Smooth muscle cell (in vitro differentiated cells): ENCODE measurements at regions not wholly inside any gene's neighbourhood (a gene's known extent, or its start where the extent isn't known, plus 50 kb on each side); places are given as distances from the start of the nearest gene placed in this dataset.

Source experiments
- DNase-seq: peaks from one replicate; lab custom pipeline; 2025; ENCODE audit not compliant: unreplicated experiment; lab: John Stamatoyannopoulos, UW
- H2AFZ ChIP-seq: fragments of 200-600 bp; sonication (generic); 2 replicates; pipeline ENCODE4 v1.6.0; 2016; ENCODE audit warnings: antibody characterized with exemption, low read depth, mild to moderate bottlenecking
- H3F3A ChIP-seq: fragments of 200-600 bp; sonication (generic); 2 replicates; pipeline ENCODE4 v1.6.0; 2017; ENCODE audit warnings: antibody characterized with exemption, low read depth
- H3K27ac ChIP-seq: fragments of 200-600 bp; sonication (generic); 2 replicates; pipeline ENCODE4 v1.5.1; 2016; ENCODE audit warnings: low read depth, mild to moderate bottlenecking
- H3K27me3 ChIP-seq: fragments of 200-600 bp; sonication (generic); 2 replicates; pipeline ENCODE4 v1.6.1; 2016; ENCODE audit warnings: low read depth, mild to moderate bottlenecking
- H3K36me3 ChIP-seq: fragments of 200-600 bp; sonication (generic); 2 replicates; pipeline ENCODE4 v1.5.1; 2016; ENCODE audit warnings: low read depth
- H3K4me1 ChIP-seq: fragments of 200-600 bp; sonication (generic); 2 replicates; pipeline ENCODE4 v1.5.1; 2016; ENCODE audit warnings: low read depth
- H3K4me2 ChIP-seq: fragments of 200-600 bp; sonication (generic); 2 replicates; pipeline ENCODE4 v1.6.0; 2016; ENCODE audit warnings: mild to moderate bottlenecking
- H3K4me3 ChIP-seq: fragments of 200-600 bp; sonication (generic); 2 replicates; pipeline ENCODE4 v1.5.1; 2016; ENCODE audit warnings: mild to moderate bottlenecking
- H3K79me2 ChIP-seq: fragments of 200-600 bp; sonication (generic); 2 replicates; pipeline ENCODE4 v1.6.0; 2016; ENCODE audit warnings: low read depth, mild to moderate bottlenecking
- H3K9ac ChIP-seq: fragments of 200-600 bp; sonication (generic); 2 replicates; pipeline ENCODE4 v1.6.0; 2016; ENCODE audit warnings: low read depth
- H3K9me3 ChIP-seq: fragments of 200-600 bp; sonication (generic); replicated peaks from 2 replicates; pipeline ENCODE4 v1.5.1; 2016; ENCODE audit warnings: low read depth
- H4K20me1 ChIP-seq: fragments of 200-600 bp; sonication (generic); 2 replicates; pipeline ENCODE4 v1.6.0; 2016; ENCODE audit warnings: low read depth
- WGBS: methylation state at CpG from one replicate; pipeline ENCODE4 v1.1.7; 2016; ENCODE audit warnings: low lambda C conversion rate; 5-methylcytosine and 5-hydroxymethylcytosine counted together
- TF ChIP-seq, protein P1 (sequence below): fragments of 200-600 bp; sonication (generic); IDR thresholded peaks from 2 replicates; pipeline ENCODE4 v1.5.1; 2017; ENCODE audit warnings: borderline replicate concordance, mild to moderate bottlenecking, antibody characterized with exemption; ENCODE audit not compliant: insufficient read depth, poor library complexity, severe bottlenecking

DNA sequence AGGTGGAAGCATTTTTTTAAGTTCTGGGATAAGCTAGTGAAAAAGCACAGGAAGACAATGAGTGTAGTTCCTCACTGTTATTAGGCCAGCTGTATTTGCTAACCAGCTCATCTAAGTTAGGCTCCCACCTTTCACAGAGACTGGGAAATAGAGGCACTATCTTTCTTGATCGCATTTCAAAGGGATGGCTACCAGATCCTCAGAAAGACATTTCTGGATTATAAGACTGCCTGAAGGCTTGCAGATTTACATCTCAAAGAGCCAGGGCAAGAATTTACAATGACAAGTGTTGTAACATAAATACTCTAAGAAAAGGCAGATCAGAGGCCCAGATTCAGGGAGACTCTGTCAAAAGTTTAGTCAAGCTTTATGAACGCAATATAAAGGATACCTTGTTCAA, 1005.5 kb downstream of the PCDH9 start:
- TF ChIP-seq, protein P1, sequence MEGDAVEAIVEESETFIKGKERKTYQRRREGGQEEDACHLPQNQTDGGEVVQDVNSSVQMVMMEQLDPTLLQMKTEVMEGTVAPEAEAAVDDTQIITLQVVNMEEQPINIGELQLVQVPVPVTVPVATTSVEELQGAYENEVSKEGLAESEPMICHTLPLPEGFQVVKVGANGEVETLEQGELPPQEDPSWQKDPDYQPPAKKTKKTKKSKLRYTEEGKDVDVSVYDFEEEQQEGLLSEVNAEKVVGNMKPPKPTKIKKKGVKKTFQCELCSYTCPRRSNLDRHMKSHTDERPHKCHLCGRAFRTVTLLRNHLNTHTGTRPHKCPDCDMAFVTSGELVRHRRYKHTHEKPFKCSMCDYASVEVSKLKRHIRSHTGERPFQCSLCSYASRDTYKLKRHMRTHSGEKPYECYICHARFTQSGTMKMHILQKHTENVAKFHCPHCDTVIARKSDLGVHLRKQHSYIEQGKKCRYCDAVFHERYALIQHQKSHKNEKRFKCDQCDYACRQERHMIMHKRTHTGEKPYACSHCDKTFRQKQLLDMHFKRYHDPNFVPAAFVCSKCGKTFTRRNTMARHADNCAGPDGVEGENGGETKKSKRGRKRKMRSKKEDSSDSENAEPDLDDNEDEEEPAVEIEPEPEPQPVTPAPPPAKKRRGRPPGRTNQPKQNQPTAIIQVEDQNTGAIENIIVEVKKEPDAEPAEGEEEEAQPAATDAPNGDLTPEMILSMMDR = no peak
- H3K4me2 ChIP-seq = no peak overlapping the region
- H3K27me3 ChIP-seq = no peaks in the 10 kb centered on the region
- no peak overlapping the region for H3K9ac ChIP-seq
- peaks cover 6% of the 10 kb centered on the region for H3F3A ChIP-seq
- no peak overlapping the region for H3K27ac ChIP-seq
- peak overlapping the region; percentile 34 for H2AFZ ChIP-seq
- no peaks in the 10 kb centered on the region for H3K36me3 ChIP-seq
- H3K9me3 ChIP-seq = no peaks in the 10 kb centered on the region
- no peak for DNase-seq
- no peaks in the 10 kb centered on the region for H4K20me1 ChIP-seq
- H3K4me1 ChIP-seq = peaks cover 30% of the 10 kb centered on the region
- no peaks in the 10 kb centered on the region for H3K79me2 ChIP-seq
- 14% methylated on average over 2 of the region's 2 CpGs for WGBS
- H3K4me3 ChIP-seq = no peak overlapping the region

DNA sequence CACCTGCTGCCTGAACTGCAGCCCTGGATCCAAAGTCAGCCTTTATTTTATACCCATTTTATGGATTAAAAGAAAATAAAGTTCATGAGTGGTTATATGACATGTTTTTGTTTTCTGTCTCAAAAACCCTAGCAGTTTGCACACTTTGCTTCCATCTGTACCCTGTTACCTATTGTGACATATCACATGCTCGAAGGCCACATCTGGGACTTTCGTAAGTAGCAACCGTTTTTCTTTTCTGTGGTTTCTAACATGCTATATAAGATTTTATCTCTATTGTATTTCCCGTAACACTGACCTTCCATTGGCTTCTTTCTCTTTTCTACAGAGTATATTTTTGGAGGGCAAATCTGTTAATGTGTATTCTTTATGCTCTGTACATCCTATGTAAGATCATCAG, 1007.2 kb downstream of the PCDH9 start:
- no peaks in the 10 kb centered on the region for H4K20me1 ChIP-seq
- no peak overlapping the region for H3K27ac ChIP-seq
- 78% methylated on average over 4 of the region's 4 CpGs for WGBS
- peaks cover 38% of the 10 kb centered on the region for H3K4me1 ChIP-seq
- DNase-seq = no peak
- no peaks in the 10 kb centered on the region for H3K79me2 ChIP-seq
- no peaks in the 10 kb centered on the region for H3K36me3 ChIP-seq
- no peak overlapping the region for H3K4me3 ChIP-seq
- no peak overlapping the region for H2AFZ ChIP-seq
- H3K9me3 ChIP-seq = no peaks in the 10 kb centered on the region
- no peak overlapping the region for H3K4me2 ChIP-seq
- H3K9ac ChIP-seq = no peak overlapping the region
- TF ChIP-seq, protein P1 = no peak
- no peaks in the 10 kb centered on the region for H3K27me3 ChIP-seq
- peaks cover 6% of the 10 kb centered on the region for H3F3A ChIP-seq

DNA sequence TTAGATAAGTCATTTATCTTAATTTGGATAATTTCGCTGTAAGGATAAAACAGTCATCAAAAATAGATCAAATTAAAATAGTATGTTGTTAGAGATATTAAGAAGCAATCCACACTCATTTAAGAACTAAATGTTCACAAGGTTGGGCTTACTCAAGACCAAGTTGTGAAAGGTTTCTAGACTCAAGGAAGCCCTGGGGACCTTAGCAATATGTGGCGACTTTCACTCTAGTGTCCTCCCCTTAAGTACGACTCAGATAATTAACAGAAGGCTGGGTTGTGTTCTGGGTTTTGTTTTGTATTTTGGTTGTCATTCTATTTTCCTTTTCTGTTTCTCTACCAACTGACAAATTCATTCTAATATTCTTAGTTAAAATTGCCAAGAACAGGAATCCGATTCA, 1008.0 kb downstream of the PCDH9 start:
- H3F3A ChIP-seq = peaks cover 6% of the 10 kb centered on the region
- H4K20me1 ChIP-seq = no peaks in the 10 kb centered on the region
- H3K4me1 ChIP-seq = peaks cover 38% of the 10 kb centered on the region
- no peaks in the 10 kb centered on the region for H3K79me2 ChIP-seq
- H3K4me2 ChIP-seq = no peak overlapping the region
- H3K36me3 ChIP-seq = no peaks in the 10 kb centered on the region
- H3K9ac ChIP-seq = no peak overlapping the region
- no peak overlapping the region for H3K27ac ChIP-seq
- no peak for DNase-seq
- H3K9me3 ChIP-seq = no peaks in the 10 kb centered on the region
- 77% methylated on average over 4 of the region's 4 CpGs for WGBS
- TF ChIP-seq, protein P1 = no peak
- no peaks in the 10 kb centered on the region for H3K27me3 ChIP-seq
- no peak overlapping the region for H3K4me3 ChIP-seq
- no peak overlapping the region for H2AFZ ChIP-seq

DNA sequence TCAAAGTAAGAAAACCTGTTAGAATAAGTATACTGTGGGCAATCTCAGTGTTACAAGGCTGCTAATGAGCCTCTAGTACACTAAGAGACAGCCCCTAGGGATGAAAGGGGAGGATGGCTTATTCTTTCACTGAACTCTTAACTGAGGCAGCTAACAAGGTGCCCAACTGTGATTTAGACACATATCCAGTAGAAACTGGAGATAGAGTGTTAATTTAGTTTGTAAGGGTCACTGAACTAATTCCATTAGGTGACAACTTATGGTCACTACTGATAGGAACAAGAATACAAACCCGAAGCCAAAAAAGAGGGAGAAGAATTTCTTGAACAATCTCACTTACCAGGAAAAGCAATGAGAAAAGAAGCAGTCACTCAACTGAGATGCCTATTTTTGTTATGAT, 1010.6 kb downstream of the PCDH9 start:
- no peak overlapping the region for H3K27ac ChIP-seq
- H3K36me3 ChIP-seq = no peaks in the 10 kb centered on the region
- H3K4me3 ChIP-seq = no peak overlapping the region
- no peaks in the 10 kb centered on the region for H3K79me2 ChIP-seq
- no peaks in the 10 kb centered on the region for H3K9me3 ChIP-seq
- H3F3A ChIP-seq = peaks cover 6% of the 10 kb centered on the region
- H3K27me3 ChIP-seq = no peaks in the 10 kb centered on the region
- no peaks in the 10 kb centered on the region for H4K20me1 ChIP-seq
- no peak overlapping the region for H3K4me2 ChIP-seq
- TF ChIP-seq, protein P1 = no peak
- no peak for DNase-seq
- 96% methylated on average over 1 of the region's 1 CpG for WGBS
- no peak overlapping the region for H2AFZ ChIP-seq
- H3K4me1 ChIP-seq = peaks cover 28% of the 10 kb centered on the region
- no peak overlapping the region for H3K9ac ChIP-seq
